ENCODE measurements at regions not wholly inside any gene's neighbourhood (a gene's known extent, or its start where the extent isn't known, plus 50 kb on each side); places are given as distances from the start of the nearest gene placed in this dataset.

- TF ChIP-seq ZBTB7A (IDR thresholded peaks at IDR 0.05; ENCODE audit: low read depth): no peak
- TF ChIP-seq MAX (IDR thresholded peaks at IDR 0.05): no peak
- no peak for TF ChIP-seq YY1 (IDR thresholded peaks at IDR 0.05; ENCODE audit: low read depth)
- no peak for TF ChIP-seq USF1 (IDR thresholded peaks at IDR 0.05)
Observed at GRCh38 chr6:7025861-7026260, 81.9 kb upstream of the RREB1 start.

Data from Ishikawa (cell line).